Stomach (tissue), 4 donors: ENCODE measurements at regions not wholly inside any gene's neighbourhood (a gene's known extent, or its start where the extent isn't known, plus 50 kb on each side); places are given as distances from the start of the nearest gene placed in this dataset.
"Not testable (repeated sequence)": the region's sequence is repeated elsewhere in the genome, so short reads cannot be mapped to it uniquely, and the experiment has no call there.

Experiments
- POLR2A ChIP-seq, 4 donors: fragments of 450-650 bp; IDR thresholded peaks; one replicate each; pipeline ENCODE4 v1.6.1; 2016; ENCODE audit warnings: antibody characterized with exemption in 4 of 4, control low read depth in 2 of 4, mild to moderate bottlenecking in 1 of 4, moderate library complexity in 1 of 4
- POLR2AphosphoS5 ChIP-seq, 3 donors: sonication (generic); formaldehyde crosslinking; IDR thresholded peaks; one replicate each; pipeline ENCODE4 v1.6.1; 2016; ENCODE audit warnings: antibody characterized with exemption in 3 of 3
- TF ChIP-seq, protein P1 (sequence below), 7 experiments: fragments of 450-650 bp in 4 of 7; fragments of 200-600 bp in 3 of 7; sonication (generic) in 3 of 7; IDR thresholded peaks; one replicate each; pipeline ENCODE4 v1.5.1; 2016 to 2019; ENCODE audit warnings: antibody characterized with exemption in 7 of 7, control low read depth in 2 of 7, mild to moderate bottlenecking in 1 of 7

DNA sequence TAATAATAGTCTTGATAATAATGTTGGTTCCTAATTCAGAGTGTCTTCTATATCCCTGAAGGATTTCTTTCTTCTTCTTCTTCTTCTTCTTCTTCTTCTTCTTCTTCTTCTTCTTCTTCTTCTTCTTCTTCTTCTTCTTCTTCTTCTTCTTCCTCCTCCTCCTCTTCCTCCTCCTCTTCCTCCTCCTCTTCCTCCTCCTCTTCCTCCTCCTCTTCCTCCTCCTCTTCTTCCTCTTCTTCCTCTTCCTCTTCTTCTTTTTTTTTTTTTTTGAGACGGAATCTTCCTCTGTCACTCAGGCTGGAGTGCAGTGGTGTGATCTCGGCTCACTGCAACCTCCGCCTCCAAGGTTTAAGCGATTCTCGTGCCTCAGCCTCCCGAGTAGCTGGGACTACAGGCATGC lies 242.8 kb upstream of the CPHXL start:
- not testable (repeated sequence) for TF ChIP-seq POLR2A, POLR2AphosphoS5 (IDR thresholded peaks at IDR 0.05)
- TF ChIP-seq, protein P1, sequence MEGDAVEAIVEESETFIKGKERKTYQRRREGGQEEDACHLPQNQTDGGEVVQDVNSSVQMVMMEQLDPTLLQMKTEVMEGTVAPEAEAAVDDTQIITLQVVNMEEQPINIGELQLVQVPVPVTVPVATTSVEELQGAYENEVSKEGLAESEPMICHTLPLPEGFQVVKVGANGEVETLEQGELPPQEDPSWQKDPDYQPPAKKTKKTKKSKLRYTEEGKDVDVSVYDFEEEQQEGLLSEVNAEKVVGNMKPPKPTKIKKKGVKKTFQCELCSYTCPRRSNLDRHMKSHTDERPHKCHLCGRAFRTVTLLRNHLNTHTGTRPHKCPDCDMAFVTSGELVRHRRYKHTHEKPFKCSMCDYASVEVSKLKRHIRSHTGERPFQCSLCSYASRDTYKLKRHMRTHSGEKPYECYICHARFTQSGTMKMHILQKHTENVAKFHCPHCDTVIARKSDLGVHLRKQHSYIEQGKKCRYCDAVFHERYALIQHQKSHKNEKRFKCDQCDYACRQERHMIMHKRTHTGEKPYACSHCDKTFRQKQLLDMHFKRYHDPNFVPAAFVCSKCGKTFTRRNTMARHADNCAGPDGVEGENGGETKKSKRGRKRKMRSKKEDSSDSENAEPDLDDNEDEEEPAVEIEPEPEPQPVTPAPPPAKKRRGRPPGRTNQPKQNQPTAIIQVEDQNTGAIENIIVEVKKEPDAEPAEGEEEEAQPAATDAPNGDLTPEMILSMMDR (IDR thresholded peaks at IDR 0.05), result not testable (repeated sequence)
